ENCODE measurements at regions not wholly inside any gene's neighbourhood (a gene's known extent, or its start where the extent isn't known, plus 50 kb on each side); places are given as distances from the start of the nearest gene placed in this dataset.

DNA sequence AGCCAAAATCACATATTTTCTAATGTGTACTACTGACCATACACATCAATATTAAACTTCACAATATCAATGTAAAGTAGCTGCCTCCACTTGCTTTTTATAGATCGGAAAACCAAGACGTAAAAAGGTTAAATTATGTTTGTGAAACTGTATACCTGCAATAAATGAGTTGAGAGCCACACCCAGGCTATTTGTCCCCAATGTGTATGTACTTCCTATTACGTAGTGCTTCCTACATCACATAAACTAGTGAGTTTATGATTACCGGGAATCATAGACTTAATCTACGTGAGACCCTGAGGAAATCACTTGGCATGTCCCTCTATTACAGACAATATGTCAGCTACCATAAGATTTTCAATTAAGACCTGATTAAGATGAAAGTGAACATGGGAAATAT is 903.4 kb downstream of the RAB28 start:
- no peak for TF ChIP-seq CTCF (IDR thresholded peaks at IDR 0.05 in 8 of 11, conservative IDR thresholded peaks at IDR 0.05 in 3 of 11)
- no peak for TF ChIP-seq POLR2AphosphoS5 (IDR thresholded peaks at IDR 0.05)
